ENCODE measurements at regions not wholly inside any gene's neighbourhood (a gene's known extent, or its start where the extent isn't known, plus 50 kb on each side); places are given as distances from the start of the nearest gene placed in this dataset.

DNA sequence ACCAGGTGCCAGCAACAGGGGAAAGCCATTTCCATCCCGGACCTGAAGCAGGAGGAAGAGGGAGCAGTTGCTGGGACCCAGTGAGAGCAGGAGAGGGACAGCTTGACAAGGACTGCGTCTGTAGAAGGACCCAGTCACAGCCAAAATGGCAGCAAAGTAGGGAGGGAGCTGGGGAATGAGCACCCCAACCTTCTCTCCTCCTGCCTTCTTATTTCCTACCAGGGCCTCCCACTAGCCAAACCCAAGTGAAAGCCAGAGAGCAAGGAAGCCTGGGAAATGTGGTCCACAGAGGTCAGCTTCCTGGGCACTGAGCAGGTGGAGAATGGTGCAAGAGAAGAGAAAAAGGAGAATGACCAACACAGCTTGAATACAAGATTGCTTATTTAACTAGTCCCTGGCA is 108.5 kb upstream of the MYL2 start:
- no CpG with 5 or more reads among the region's 2 CpGs for WGBS (ENCODE audit: insufficient coverage, low lambda C conversion rate)
- Histone ChIP-seq H3K27me3 (ENCODE audit: control insufficient read depth, insufficient read depth, low read length) (peaks cover 55% of the 10 kb centered on the region), H3K9me3 (ENCODE audit: control insufficient read depth, low read depth, low read length) (no peaks in the 10 kb centered on the region), H3K4me1 (ENCODE audit: control insufficient read depth, insufficient read depth, low read length) (no peaks in the 10 kb centered on the region), H3K36me3 (ENCODE audit: control insufficient read depth, insufficient read depth, low read length) (no peaks in the 10 kb centered on the region), H3K27ac (ENCODE audit: low read length) (no peak overlapping the region), H3K4me3 (ENCODE audit: low read length) (no peak overlapping the region)
- DNase-seq, result no peak

DNA sequence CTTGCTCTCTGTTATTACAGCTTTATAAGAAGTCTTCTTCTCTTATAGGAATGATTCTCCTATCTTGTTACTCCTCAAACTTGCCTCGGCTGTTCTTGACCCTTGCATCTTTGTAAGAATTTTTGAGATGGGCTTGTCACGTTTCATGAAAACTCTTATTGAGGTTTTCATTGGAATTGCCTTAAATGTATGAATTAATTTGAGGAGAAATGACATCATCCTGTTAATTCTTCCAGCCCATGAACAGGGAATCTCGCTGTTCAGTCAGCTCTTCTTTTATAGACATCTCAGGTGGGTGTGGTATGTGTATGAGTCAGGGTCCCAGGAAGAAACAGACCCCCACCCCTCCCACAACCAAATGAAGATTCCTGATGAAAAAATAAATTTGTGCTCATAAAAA is 107.1 kb upstream of the MYL2 start:
- Histone ChIP-seq H3K9me3 (ENCODE audit: control insufficient read depth, low read depth, low read length) (no peaks in the 10 kb centered on the region), H3K4me1 (ENCODE audit: control insufficient read depth, insufficient read depth, low read length) (no peaks in the 10 kb centered on the region), H3K36me3 (ENCODE audit: control insufficient read depth, insufficient read depth, low read length) (no peaks in the 10 kb centered on the region), H3K27me3 (ENCODE audit: control insufficient read depth, insufficient read depth, low read length) (peaks cover 43% of the 10 kb centered on the region), H3K4me3 (ENCODE audit: low read length) (no peak overlapping the region), H3K27ac (ENCODE audit: low read length) (no peak overlapping the region)
- WGBS (ENCODE audit: insufficient coverage, low lambda C conversion rate), result 83% methylated on average over 1 of the region's 3 CpGs
- no peak for DNase-seq

- H3K4me1 ChIP-seq (ENCODE audit: control insufficient read depth, insufficient read depth, low read length), result no peaks in the 10 kb centered on the region
- H3K9me3 ChIP-seq (ENCODE audit: control insufficient read depth, low read depth, low read length), result no peaks in the 10 kb centered on the region
- no peak overlapping the region for H3K27ac ChIP-seq (ENCODE audit: low read length)
- H3K27me3 ChIP-seq (ENCODE audit: control insufficient read depth, insufficient read depth, low read length), result peaks cover 34% of the 10 kb centered on the region
- no peak overlapping the region for H3K4me3 ChIP-seq (ENCODE audit: low read length)
- H3K36me3 ChIP-seq (ENCODE audit: control insufficient read depth, insufficient read depth, low read length), result no peaks in the 10 kb centered on the region
- DNase-seq, result no peak
- 96% methylated on average over 3 of the region's 8 CpGs for WGBS (ENCODE audit: insufficient coverage, low lambda C conversion rate)
Measured at GRCh38 chr12:111025792-111026430, 105.5 kb upstream of the MYL2 start.

DNA sequence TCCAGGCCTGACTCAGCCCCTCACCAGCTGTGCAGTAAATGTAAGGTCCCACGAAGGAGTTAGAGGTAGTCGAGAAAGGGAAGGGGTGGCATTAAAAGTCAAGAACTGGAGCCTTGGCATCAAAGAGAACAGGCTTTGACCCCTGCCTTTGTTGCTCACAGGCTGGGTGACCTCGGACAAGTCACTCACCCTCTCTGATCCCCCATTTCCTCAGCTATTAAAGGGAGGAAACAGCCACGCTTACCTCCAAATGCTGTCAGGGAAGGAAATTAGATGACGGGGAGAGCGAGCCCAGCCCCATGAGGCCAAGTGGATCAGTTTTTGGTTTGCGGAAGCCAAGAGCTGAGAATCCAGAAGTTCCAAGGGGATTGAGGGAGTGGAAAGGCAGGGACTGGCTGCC is 104.9 kb upstream of the MYL2 start:
- H3K36me3 ChIP-seq (ENCODE audit: control insufficient read depth, insufficient read depth, low read length), result no peaks in the 10 kb centered on the region
- H3K4me1 ChIP-seq (ENCODE audit: control insufficient read depth, insufficient read depth, low read length), result no peaks in the 10 kb centered on the region
- no peaks in the 10 kb centered on the region for H3K9me3 ChIP-seq (ENCODE audit: control insufficient read depth, low read depth, low read length)
- H3K4me3 ChIP-seq (ENCODE audit: low read length), result no peak overlapping the region
- no peak for DNase-seq
- 80% methylated on average over 1 of the region's 7 CpGs for WGBS (ENCODE audit: insufficient coverage, low lambda C conversion rate)
- no peak overlapping the region for H3K27ac ChIP-seq (ENCODE audit: low read length)
- H3K27me3 ChIP-seq (ENCODE audit: control insufficient read depth, insufficient read depth, low read length), result peaks cover 28% of the 10 kb centered on the region

GRCh38 chr12:111024205-111024801 is 103.9 kb upstream of the MYL2 start:
- H3K27me3 ChIP-seq (ENCODE audit: control insufficient read depth, insufficient read depth, low read length), result peaks cover 20% of the 10 kb centered on the region
- H3K4me1 ChIP-seq (ENCODE audit: control insufficient read depth, insufficient read depth, low read length), result no peaks in the 10 kb centered on the region
- DNase-seq, result peak; percentile 10 to 23
- no peak overlapping the region for H3K4me3 ChIP-seq (ENCODE audit: low read length)
- no peaks in the 10 kb centered on the region for H3K9me3 ChIP-seq (ENCODE audit: control insufficient read depth, low read depth, low read length)
- H3K27ac ChIP-seq (ENCODE audit: low read length), result no peak overlapping the region
- H3K36me3 ChIP-seq (ENCODE audit: control insufficient read depth, insufficient read depth, low read length), result no peaks in the 10 kb centered on the region
- WGBS (ENCODE audit: insufficient coverage, low lambda C conversion rate), result no CpG with 5 or more reads among the region's 8 CpGs

DNA sequence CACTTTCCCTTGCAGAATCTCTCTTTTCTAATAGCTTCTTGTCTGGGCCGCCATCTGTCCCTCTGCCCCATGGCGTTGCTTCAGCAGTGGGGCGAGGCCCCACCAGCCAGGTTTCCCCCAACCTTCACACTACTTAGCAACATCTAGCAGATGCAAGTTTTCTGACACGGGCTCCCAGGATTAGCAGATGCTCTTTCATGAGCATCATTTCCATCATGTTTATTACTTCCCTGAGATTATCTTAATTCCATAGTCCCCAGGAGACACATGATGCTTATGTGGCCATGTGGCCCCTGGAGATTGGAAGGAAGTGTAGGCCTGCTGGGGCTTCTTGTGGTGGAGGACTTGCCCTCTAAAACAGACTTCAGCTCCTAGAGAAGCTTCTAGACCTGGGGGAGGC is 102.0 kb upstream of the MYL2 start:
- H3K4me1 ChIP-seq (ENCODE audit: control insufficient read depth, insufficient read depth, low read length), result no peaks in the 10 kb centered on the region
- WGBS (ENCODE audit: insufficient coverage, low lambda C conversion rate), result 100% methylated on average over 1 of the region's 4 CpGs
- H3K27me3 ChIP-seq (ENCODE audit: control insufficient read depth, insufficient read depth, low read length), result peaks cover 7% of the 10 kb centered on the region

GRCh38 chr12:111014547-111014946 is 94.2 kb upstream of the MYL2 start:
- 80% methylated on average over 1 of the region's 6 CpGs for WGBS (ENCODE audit: insufficient coverage, low lambda C conversion rate)

More for the DNA sequence above, 102.0 kb upstream of the MYL2 start:
- DNase-seq, result no peak
- Histone ChIP-seq H3K36me3 (ENCODE audit: control insufficient read depth, insufficient read depth, low read length) (no peaks in the 10 kb centered on the region), H3K27ac (ENCODE audit: low read length) (no peak overlapping the region), H3K4me3 (ENCODE audit: low read length) (no peak overlapping the region), H3K9me3 (ENCODE audit: control insufficient read depth, low read depth, low read length) (no peaks in the 10 kb centered on the region)

GRCh38 chr12:111012918-111013317 is 92.5 kb upstream of the MYL2 start:
- no peaks in the 10 kb centered on the region for H3K9me3 ChIP-seq (ENCODE audit: control insufficient read depth, low read depth, low read length)
- no peaks in the 10 kb centered on the region for H3K36me3 ChIP-seq (ENCODE audit: control insufficient read depth, insufficient read depth, low read length)
- no peak overlapping the region for H3K27ac ChIP-seq (ENCODE audit: low read length)
- WGBS (ENCODE audit: insufficient coverage, low lambda C conversion rate), result no CpG with 5 or more reads among the region's 3 CpGs
- no peaks in the 10 kb centered on the region for H3K4me1 ChIP-seq (ENCODE audit: control insufficient read depth, insufficient read depth, low read length)
- no peaks in the 10 kb centered on the region for H3K27me3 ChIP-seq (ENCODE audit: control insufficient read depth, insufficient read depth, low read length)
- no peak for DNase-seq
- H3K4me3 ChIP-seq (ENCODE audit: low read length), result no peak overlapping the region

More at GRCh38 chr12:111014547-111014946, 94.2 kb upstream of the MYL2 start:
- H3K9me3 ChIP-seq (ENCODE audit: control insufficient read depth, low read depth, low read length), result no peaks in the 10 kb centered on the region
- H3K27me3 ChIP-seq (ENCODE audit: control insufficient read depth, insufficient read depth, low read length), result no peaks in the 10 kb centered on the region
- no peaks in the 10 kb centered on the region for H3K4me1 ChIP-seq (ENCODE audit: control insufficient read depth, insufficient read depth, low read length)
- DNase-seq, result no peak
- no peak overlapping the region for H3K4me3 ChIP-seq (ENCODE audit: low read length)
- no peak overlapping the region for H3K27ac ChIP-seq (ENCODE audit: low read length)
- no peaks in the 10 kb centered on the region for H3K36me3 ChIP-seq (ENCODE audit: control insufficient read depth, insufficient read depth, low read length)

DNA sequence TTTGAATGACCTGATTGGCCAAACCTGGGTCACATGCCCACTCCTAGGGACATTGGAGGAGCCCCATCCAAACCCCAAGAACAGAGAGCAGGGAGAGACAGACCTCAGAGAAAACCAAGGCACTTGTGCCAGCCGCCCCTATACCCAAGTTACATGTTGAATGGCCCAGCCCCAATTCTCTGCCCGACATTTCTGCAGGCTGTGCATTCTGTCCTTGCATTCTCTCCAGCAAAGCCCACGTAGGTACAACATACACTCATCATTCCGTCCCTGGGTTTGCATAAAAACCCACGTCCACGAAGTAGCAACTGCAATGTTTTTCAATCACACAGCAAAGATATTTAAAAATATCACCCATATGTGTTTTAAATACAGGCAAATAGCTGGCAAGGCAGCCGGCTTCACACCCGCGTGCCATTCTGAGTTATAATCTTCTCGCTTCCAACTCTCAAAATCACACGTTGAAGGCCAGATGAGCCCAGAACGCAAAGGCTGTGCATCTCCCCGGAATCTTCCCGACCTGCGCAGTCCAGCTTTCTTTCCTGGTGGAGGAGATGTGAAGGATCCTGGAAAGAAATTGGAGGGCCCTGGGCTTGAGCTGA is 91.7 kb upstream of the MYL2 start:
- H3K9me3 ChIP-seq (ENCODE audit: control insufficient read depth, low read depth, low read length), result no peaks in the 10 kb centered on the region
- WGBS (ENCODE audit: insufficient coverage, low lambda C conversion rate), result no CpG with 5 or more reads among the region's 15 CpGs
- H3K27me3 ChIP-seq (ENCODE audit: control insufficient read depth, insufficient read depth, low read length), result no peaks in the 10 kb centered on the region

GRCh38 chr12:111010916-111011657 is 90.7 kb upstream of the MYL2 start:
- Histone ChIP-seq H3K4me3 (ENCODE audit: low read length) (no peak overlapping the region), H3K9me3 (ENCODE audit: control insufficient read depth, low read depth, low read length) (no peaks in the 10 kb centered on the region), H3K36me3 (ENCODE audit: control insufficient read depth, insufficient read depth, low read length) (no peaks in the 10 kb centered on the region), H3K27ac (ENCODE audit: low read length) (no peak overlapping the region), H3K27me3 (ENCODE audit: control insufficient read depth, insufficient read depth, low read length) (no peaks in the 10 kb centered on the region), H3K4me1 (ENCODE audit: control insufficient read depth, insufficient read depth, low read length) (no peaks in the 10 kb centered on the region)
- DNase-seq, result no peak
- 75% methylated on average over 1 of the region's 6 CpGs for WGBS (ENCODE audit: insufficient coverage, low lambda C conversion rate)

More for the DNA sequence above, 91.7 kb upstream of the MYL2 start:
- H3K27ac ChIP-seq (ENCODE audit: low read length), result no peak overlapping the region
- H3K4me1 ChIP-seq (ENCODE audit: control insufficient read depth, insufficient read depth, low read length), result no peaks in the 10 kb centered on the region
- no peaks in the 10 kb centered on the region for H3K36me3 ChIP-seq (ENCODE audit: control insufficient read depth, insufficient read depth, low read length)
- H3K4me3 ChIP-seq (ENCODE audit: low read length), result no peak overlapping the region
- DNase-seq, result no peak

Measured in large intestine (tissue), 3 donors.